ENCODE measurements at regions not wholly inside any gene's neighbourhood (a gene's known extent, or its start where the extent isn't known, plus 50 kb on each side); places are given as distances from the start of the nearest gene placed in this dataset.

GRCh38 chr14:88951370-88951769 lies 126.9 kb downstream of the TTC8 start:
- no peak for TF ChIP-seq CTCF (IDR thresholded peaks at IDR 0.05)
- H3K4me3 ChIP-seq = no peak overlapping the region
- no peak for DNase-seq
- no peaks in the 10 kb centered on the region for H3K36me3 ChIP-seq
- H3K9me3 ChIP-seq = peaks cover 14% of the 10 kb centered on the region
- no peaks in the 10 kb centered on the region for H3K27me3 ChIP-seq (ENCODE audit: low read depth)
- intact Hi-C loops (cut with DNase I) = no loop called here
- H3K27ac ChIP-seq = no peak overlapping the region
- H3K4me1 ChIP-seq = no peaks in the 10 kb centered on the region
- no peak for ATAC-seq

- Histone ChIP-seq H3K27ac (no peak overlapping the region), H3K4me1 (no peaks in the 10 kb centered on the region), H3K9me3 (peaks cover 14% of the 10 kb centered on the region), H3K4me3 (no peak overlapping the region), H3K36me3 (no peaks in the 10 kb centered on the region), H3K27me3 (ENCODE audit: low read depth) (no peaks in the 10 kb centered on the region)
- TF ChIP-seq CTCF (IDR thresholded peaks at IDR 0.05) = no peak
- intact Hi-C loops (cut with DNase I) = no loop called here
- ATAC-seq (no peak), DNase-seq (no peak)
Measured at GRCh38 chr14:88952901-88953300, 128.4 kb downstream of the TTC8 start.

- intact Hi-C loops (cut with DNase I) = no loop called here
- H3K27ac ChIP-seq = no peak overlapping the region
Measured at GRCh38 chr14:88955455-88955854, 131.0 kb downstream of the TTC8 start.

GRCh38 chr14:88960496-88960895 lies 136.0 kb downstream of the TTC8 start:
- H3K36me3 ChIP-seq = no peaks in the 10 kb centered on the region
- H3K4me1 ChIP-seq = no peaks in the 10 kb centered on the region
- DNase-seq = no peak
- no peaks in the 10 kb centered on the region for H3K27me3 ChIP-seq (ENCODE audit: low read depth)
- intact Hi-C loops (cut with DNase I) = no loop called here
- H3K4me3 ChIP-seq = no peak overlapping the region
- H3K27ac ChIP-seq = no peak overlapping the region
- no peak for ATAC-seq
- H3K9me3 ChIP-seq = no peaks in the 10 kb centered on the region
- no peak for TF ChIP-seq CTCF (IDR thresholded peaks at IDR 0.05)

More at GRCh38 chr14:88955455-88955854, 131.0 kb downstream of the TTC8 start:
- ATAC-seq (no peak), DNase-seq (no peak)
- TF ChIP-seq CTCF (IDR thresholded peaks at IDR 0.05) = no peak
- Histone ChIP-seq H3K9me3 (peaks cover 14% of the 10 kb centered on the region), H3K36me3 (no peaks in the 10 kb centered on the region), H3K27me3 (ENCODE audit: low read depth) (no peaks in the 10 kb centered on the region), H3K4me3 (no peak overlapping the region), H3K4me1 (no peaks in the 10 kb centered on the region)

GRCh38 chr14:88961214-88961613 lies 136.8 kb downstream of the TTC8 start:
- no peaks in the 10 kb centered on the region for H3K9me3 ChIP-seq
- H3K27ac ChIP-seq = no peak overlapping the region
- no peak for TF ChIP-seq CTCF (IDR thresholded peaks at IDR 0.05)
- ATAC-seq = no peak
- intact Hi-C loops (cut with DNase I) = no loop called here
- no peaks in the 10 kb centered on the region for H3K4me1 ChIP-seq
- no peak for DNase-seq
- no peaks in the 10 kb centered on the region for H3K27me3 ChIP-seq (ENCODE audit: low read depth)
- H3K36me3 ChIP-seq = no peaks in the 10 kb centered on the region
- H3K4me3 ChIP-seq = no peak overlapping the region

- no peaks in the 10 kb centered on the region for H3K4me1 ChIP-seq
- no peaks in the 10 kb centered on the region for H3K9me3 ChIP-seq
- intact Hi-C loops (cut with DNase I) = no loop called here
- ATAC-seq = no peak
- no peak for DNase-seq
- no peak overlapping the region for H3K4me3 ChIP-seq
- no peak for TF ChIP-seq CTCF (IDR thresholded peaks at IDR 0.05)
- no peak overlapping the region for H3K27ac ChIP-seq
- no peaks in the 10 kb centered on the region for H3K36me3 ChIP-seq
- H3K27me3 ChIP-seq (ENCODE audit: low read depth) = no peaks in the 10 kb centered on the region
Measured at GRCh38 chr14:88962356-88962755, 137.9 kb downstream of the TTC8 start.

All from lower lobe of right lung (tissue), 2 donors.